ENCODE measurements at regions not wholly inside any gene's neighbourhood (a gene's known extent, or its start where the extent isn't known, plus 50 kb on each side); places are given as distances from the start of the nearest gene placed in this dataset.

DNA sequence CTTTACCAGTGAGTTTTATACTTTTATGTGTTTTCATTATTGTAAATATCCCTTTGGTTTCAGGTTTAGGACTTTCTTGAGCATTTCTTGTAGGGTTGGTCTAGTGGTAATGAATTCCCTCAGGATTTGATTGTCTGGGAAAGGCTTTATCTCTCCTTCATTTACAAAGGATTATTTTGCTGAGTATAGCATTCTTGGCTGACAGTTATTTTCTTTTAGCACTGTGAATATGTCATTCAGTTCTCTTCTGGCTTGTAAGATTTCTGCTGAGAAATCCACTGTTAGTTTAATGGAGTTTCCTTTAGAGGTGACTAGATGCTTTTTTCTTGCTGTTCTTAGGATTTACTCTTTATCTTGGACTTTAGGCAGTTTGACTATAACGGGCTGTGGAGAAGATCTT lies 373.9 kb downstream of the TSN start:
- no peak overlapping the region for H3K18ac ChIP-seq (ENCODE audit: extremely low read depth, low read length)
- no peak overlapping the region for H3K9ac ChIP-seq (replicated peaks in 1 of 4; ENCODE audit: extremely low read depth in 1 of 4, low read depth in 3 of 4, low read length in 3 of 4)
- H3K27ac ChIP-seq (ENCODE audit: low read depth, low read length), result no peak overlapping the region
- H4K8ac ChIP-seq (ENCODE audit: extremely low read depth, insufficient read depth, low read length), result no peak overlapping the region
- ChIA-PET CTCF (ENCODE audit: partially characterized antibody) (no interaction called here), POLR2A (ENCODE audit: partially characterized antibody) (no interaction called here)
- no peaks in the 10 kb centered on the region for H3K27me3 ChIP-seq (replicated peaks in 1 of 4; ENCODE audit: control insufficient read depth in 3 of 4, extremely low read depth in 1 of 4, insufficient read depth in 3 of 4, low read length in 3 of 4)
- no peak overlapping the region for H2AK5ac ChIP-seq (ENCODE audit: low read depth, low read length)
- DNase-seq (ENCODE audit: low read depth in 1 of 2, low spot score in 2 of 2), result no peak
- no peak overlapping the region for H3K4me3 ChIP-seq (ENCODE audit: extremely low read depth in 1 of 4, insufficient read depth in 2 of 4, low read depth in 3 of 4, low read length in 4 of 4)
- H4K20me1 ChIP-seq (replicated peaks in 1 of 2; ENCODE audit: control insufficient read depth in 1 of 2, insufficient read depth in 2 of 2, low read length in 2 of 2), result no peaks in the 10 kb centered on the region
- no peaks in the 10 kb centered on the region for H3K36me3 ChIP-seq (ENCODE audit: control insufficient read depth in 2 of 4, insufficient read depth in 4 of 4, low read length in 3 of 4)
- FAIRE-seq, result no peak
- no peak overlapping the region for H3K14ac ChIP-seq (ENCODE audit: insufficient read length)
- no peak overlapping the region for H2BK120ac ChIP-seq (replicated peaks; ENCODE audit: low read depth, low read length)
- no peak overlapping the region for H2BK5ac ChIP-seq (ENCODE audit: low read depth, low read length)
- peaks cover 6 to 14% of the 10 kb centered on the region in 2 experiments; a peak in 3 of 4 replicates for H3K9me3 ChIP-seq (ENCODE audit: insufficient read depth in 2 of 2, low read depth in 1 of 2, low read length in 1 of 2)
- H3K4me1 ChIP-seq (replicated peaks in 1 of 4; ENCODE audit: control insufficient read depth in 3 of 4, insufficient read depth in 4 of 4, low read length in 3 of 4), result no peaks in the 10 kb centered on the region
- H3K56ac ChIP-seq (replicated peaks; ENCODE audit: insufficient read length, low read depth, low read length), result no peak overlapping the region
- no peak overlapping the region for H3K4ac ChIP-seq (replicated peaks; ENCODE audit: insufficient read length, low read depth, low read length)
- no peak overlapping the region for H2BK12ac ChIP-seq (ENCODE audit: low read depth, low read length)
- no peak overlapping the region for H4K5ac ChIP-seq (ENCODE audit: insufficient read length, low read depth, low read length)
- no peak overlapping the region for H2AFZ ChIP-seq (ENCODE audit: low read length)
- WGBS, 2 experiments (ENCODE audit: extremely low coverage in 1 of 2, insufficient coverage in 1 of 2, insufficient read length in 1 of 2, insufficient replicate concordance in 2 of 2, low coverage in 1 of 2, low lambda C conversion rate in 2 of 2, missing lambda C conversion rate in 1 of 2), result 86% methylated on average over 1 of the region's 1 CpG; no CpG with 5 or more reads in 1 of the 2 experiments
- no peaks in the 10 kb centered on the region for H3K23me2 ChIP-seq (ENCODE audit: low read depth, low read length)
- H3K79me1 ChIP-seq (ENCODE audit: low read depth, low read length), result no peaks in the 10 kb centered on the region
- no peak overlapping the region for H3K4me2 ChIP-seq (ENCODE audit: insufficient read depth in 1 of 2, low read depth in 2 of 2, low read length in 2 of 2)
- H3K23ac ChIP-seq (ENCODE audit: insufficient read length), result no peak overlapping the region
- H2BK20ac ChIP-seq (ENCODE audit: low read length), result no peak overlapping the region
- H2BK15ac ChIP-seq (ENCODE audit: low read length), result no peak overlapping the region
- H4K91ac ChIP-seq (replicated peaks; ENCODE audit: insufficient read length, low read length), result no peak overlapping the region
- no peaks in the 10 kb centered on the region for H3K79me2 ChIP-seq (ENCODE audit: control insufficient read depth in 1 of 2, insufficient read depth in 2 of 2, low read length in 2 of 2)
- TF ChIP-seq, protein P1, sequence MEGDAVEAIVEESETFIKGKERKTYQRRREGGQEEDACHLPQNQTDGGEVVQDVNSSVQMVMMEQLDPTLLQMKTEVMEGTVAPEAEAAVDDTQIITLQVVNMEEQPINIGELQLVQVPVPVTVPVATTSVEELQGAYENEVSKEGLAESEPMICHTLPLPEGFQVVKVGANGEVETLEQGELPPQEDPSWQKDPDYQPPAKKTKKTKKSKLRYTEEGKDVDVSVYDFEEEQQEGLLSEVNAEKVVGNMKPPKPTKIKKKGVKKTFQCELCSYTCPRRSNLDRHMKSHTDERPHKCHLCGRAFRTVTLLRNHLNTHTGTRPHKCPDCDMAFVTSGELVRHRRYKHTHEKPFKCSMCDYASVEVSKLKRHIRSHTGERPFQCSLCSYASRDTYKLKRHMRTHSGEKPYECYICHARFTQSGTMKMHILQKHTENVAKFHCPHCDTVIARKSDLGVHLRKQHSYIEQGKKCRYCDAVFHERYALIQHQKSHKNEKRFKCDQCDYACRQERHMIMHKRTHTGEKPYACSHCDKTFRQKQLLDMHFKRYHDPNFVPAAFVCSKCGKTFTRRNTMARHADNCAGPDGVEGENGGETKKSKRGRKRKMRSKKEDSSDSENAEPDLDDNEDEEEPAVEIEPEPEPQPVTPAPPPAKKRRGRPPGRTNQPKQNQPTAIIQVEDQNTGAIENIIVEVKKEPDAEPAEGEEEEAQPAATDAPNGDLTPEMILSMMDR (IDR thresholded peaks at IDR 0.05; ENCODE audit: control extremely low read depth in 1 of 3, insufficient read depth in 1 of 3, low read depth in 1 of 3, low read length in 3 of 3), result no peak
- TF ChIP-seq, protein P2, sequence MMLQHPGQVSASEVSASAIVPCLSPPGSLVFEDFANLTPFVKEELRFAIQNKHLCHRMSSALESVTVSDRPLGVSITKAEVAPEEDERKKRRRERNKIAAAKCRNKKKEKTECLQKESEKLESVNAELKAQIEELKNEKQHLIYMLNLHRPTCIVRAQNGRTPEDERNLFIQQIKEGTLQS (IDR thresholded peaks at IDR 0.05; ENCODE audit: insufficient read depth, low read depth, low read length), result no peak
- TF ChIP-seq YY1 (IDR thresholded peaks at IDR 0.05; ENCODE audit: low read depth, low read length) (no peak), GABPA (IDR thresholded peaks at IDR 0.05; ENCODE audit: borderline replicate concordance, insufficient read depth, low read length) (no peak), CHD2 (IDR thresholded peaks at IDR 0.05; ENCODE audit: low read length) (no peak), RNF2 (IDR thresholded peaks at IDR 0.05; ENCODE audit: borderline replicate concordance, low read depth, low read length, missing control alignments, poor library complexity, severe bottlenecking) (no peak), SIX5 (IDR thresholded peaks at IDR 0.05; ENCODE audit: low read depth, low read length) (no peak), SP2 (IDR thresholded peaks at IDR 0.05; ENCODE audit: low read length) (no peak), SUZ12 (IDR thresholded peaks at IDR 0.05; ENCODE audit: low read length) (no peak), KDM4A (IDR thresholded peaks at IDR 0.05; ENCODE audit: low read depth, low read length, severe bottlenecking) (no peak), RFX5 (IDR thresholded peaks at IDR 0.05; ENCODE audit: borderline replicate concordance, low read depth, low read length) (no peak), PHF8 (conservative IDR thresholded peaks at IDR 0.05; ENCODE audit: low read depth, low read length) (no peak)
